ENCODE measurements at regions not wholly inside any gene's neighbourhood (a gene's known extent, or its start where the extent isn't known, plus 50 kb on each side); places are given as distances from the start of the nearest gene placed in this dataset.
"Not testable (repeated sequence)": the region's sequence is repeated elsewhere in the genome, so short reads cannot be mapped to it uniquely, and the experiment has no call there.

DNA sequence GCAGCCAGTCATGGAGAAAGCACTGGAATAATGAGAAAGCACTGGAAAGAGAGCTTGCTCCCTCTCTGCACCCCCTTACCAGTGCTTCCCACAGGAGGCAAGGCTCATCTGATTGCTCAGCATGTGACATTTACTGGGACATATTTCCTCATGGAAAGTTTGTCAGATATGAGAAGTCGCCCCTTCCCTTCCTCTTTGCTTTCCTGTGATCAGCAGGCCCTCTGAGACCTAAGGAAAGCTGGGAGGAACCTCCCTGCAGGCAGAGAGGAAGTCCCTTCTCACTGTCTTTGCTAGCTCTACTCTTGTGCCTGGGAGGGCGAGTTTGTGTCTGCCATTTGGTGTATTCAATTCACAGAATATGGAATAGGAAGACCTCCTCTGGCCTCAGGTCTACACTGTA is 283.8 kb downstream of the ALDH8A1 start:
- CTCF ChIA-PET, result no interaction called here
- DNase-seq, result no peak
- Mint-ChIP-seq H3K27me3 (no peaks in the 10 kb centered on the region), H3K4me1 (ENCODE audit: low read depth) (no peaks in the 10 kb centered on the region), H3K27ac (no peak overlapping the region), H3K9me3 (no peaks in the 10 kb centered on the region), H3K36me3 (no peaks in the 10 kb centered on the region), H3K4me3 (no peak overlapping the region)
- POLR2A ChIA-PET, result no interaction called here
- intact Hi-C loops (cut with micrococcal nuclease), result no loop called here

DNA sequence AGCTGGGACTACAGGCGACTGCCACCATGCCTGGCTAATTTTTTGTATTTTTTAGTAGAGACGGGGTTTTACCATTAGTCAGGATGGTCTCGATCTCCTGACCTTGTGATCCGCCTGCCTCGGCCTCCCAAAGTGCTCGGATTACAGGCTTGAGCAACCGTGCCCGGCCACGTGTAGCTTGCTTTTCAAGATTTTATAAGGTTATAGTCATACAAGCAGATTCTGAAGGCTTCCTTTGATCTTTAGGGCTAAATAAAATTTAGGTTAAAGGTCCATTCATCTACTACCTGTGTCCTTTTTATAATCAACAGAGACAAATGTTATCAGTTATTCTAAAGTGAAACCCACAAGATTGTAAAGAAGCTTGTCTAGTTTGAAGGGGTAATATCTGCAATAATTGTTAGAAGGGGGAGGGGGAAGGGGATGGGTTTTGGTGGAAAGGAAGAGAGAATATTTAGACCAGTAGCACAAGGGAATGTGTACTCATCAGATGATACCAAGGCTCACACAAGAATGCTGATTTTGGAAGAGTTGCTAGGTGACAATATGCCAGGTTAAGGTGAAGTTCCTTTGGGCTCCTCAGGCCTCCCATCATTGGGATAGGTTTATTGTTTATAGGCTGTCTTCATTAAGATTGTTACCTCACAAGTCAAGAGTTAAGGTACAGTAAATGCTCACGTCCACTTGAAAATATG is 284.7 kb downstream of the ALDH8A1 start:
- ChIA-PET POLR2A (no interaction called here), CTCF (interaction anchor here (0.9 kb wide), 1 partner anchor 37 kb away, joined by 3 read pairs; no protein-coding TSS in a partner anchor)
- Mint-ChIP-seq H3K27ac (no peak overlapping the region), H3K4me1 (ENCODE audit: low read depth) (no peaks in the 10 kb centered on the region), H3K4me3 (no peak overlapping the region), H3K27me3 (no peaks in the 10 kb centered on the region), H3K36me3 (no peaks in the 10 kb centered on the region), H3K9me3 (no peaks in the 10 kb centered on the region)
- DNase-seq, result no peak
- intact Hi-C loops (cut with micrococcal nuclease), result no loop called here

DNA sequence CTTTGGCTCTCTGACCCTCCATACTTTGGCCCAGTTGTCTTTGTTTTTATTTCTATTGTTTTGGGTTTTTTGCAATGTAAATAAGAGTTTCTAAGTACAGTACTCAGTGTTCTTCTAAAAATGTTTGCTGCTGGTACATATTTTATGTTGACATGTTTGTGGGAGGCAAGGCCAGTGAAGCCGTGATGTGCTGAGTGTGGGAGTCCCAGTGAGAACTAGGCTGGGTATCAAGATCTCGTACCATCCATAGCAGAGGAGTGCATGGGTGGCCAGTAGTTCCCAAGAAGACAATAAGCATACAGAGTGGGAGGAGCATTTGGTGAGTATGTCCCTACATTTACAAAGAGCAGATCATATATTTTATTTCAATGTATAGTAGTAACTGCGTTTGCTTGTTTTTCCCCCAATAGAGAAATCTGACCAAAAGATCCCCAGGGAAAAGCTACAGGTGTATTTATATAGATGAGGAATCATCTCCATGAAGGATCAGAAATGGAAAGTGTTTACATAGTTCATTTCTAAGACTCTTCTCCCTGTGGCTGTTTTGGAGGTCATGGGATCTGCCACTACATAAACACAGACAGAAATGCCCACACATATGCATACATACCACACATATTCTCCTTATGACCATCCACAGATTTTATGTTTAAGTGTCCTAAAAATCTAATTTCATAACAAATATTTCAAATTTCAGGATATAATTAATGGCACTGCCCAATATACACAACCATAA is 285.9 kb downstream of the ALDH8A1 start:
- POLR2A ChIA-PET, result interaction anchor here (0.5 kb wide), 1 partner anchor 231 kb away, joined by 3 read pairs; no protein-coding TSS in a partner anchor
- no peaks in the 10 kb centered on the region for H3K27me3 Mint-ChIP-seq
- H3K36me3 Mint-ChIP-seq, result no peaks in the 10 kb centered on the region
- intact Hi-C loops (cut with micrococcal nuclease), result no loop called here
- DNase-seq, result no peak
- no peaks in the 10 kb centered on the region for H3K4me1 Mint-ChIP-seq (ENCODE audit: low read depth)
- no peak overlapping the region for H3K27ac Mint-ChIP-seq
- CTCF ChIA-PET, result interaction anchor here (0.9 kb wide), 1 partner anchor 36 kb away, joined by 3 read pairs; no protein-coding TSS in a partner anchor
- H3K9me3 Mint-ChIP-seq, result no peaks in the 10 kb centered on the region
- H3K4me3 Mint-ChIP-seq, result no peak overlapping the region

DNA sequence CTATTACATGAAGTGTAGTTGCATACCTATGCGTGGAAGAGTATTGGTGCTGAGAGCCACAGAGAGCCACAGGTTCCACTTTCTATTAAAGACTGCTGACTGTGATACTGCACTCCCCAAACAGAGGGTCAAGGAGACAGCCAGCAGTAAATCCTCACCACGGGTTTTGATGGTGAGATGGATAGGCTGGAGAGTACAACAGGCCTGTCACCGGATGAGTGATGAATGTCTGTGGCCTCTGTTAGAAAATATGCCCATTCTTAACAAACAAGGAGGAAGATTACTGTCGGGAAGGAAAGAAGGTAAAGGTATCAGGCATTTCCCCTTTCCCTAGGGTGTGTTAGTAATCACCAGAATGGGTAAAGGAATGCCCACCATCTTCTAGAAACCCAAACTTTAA is 286.5 kb downstream of the ALDH8A1 start:
- no peaks in the 10 kb centered on the region for H3K27me3 Mint-ChIP-seq
- ChIA-PET CTCF (interaction anchor here (2.9 kb wide), 1 partner anchor 22 kb away, joined by 13 read pairs; no protein-coding TSS in a partner anchor), POLR2A (interaction anchor here (0.5 kb wide), 1 partner anchor 231 kb away, joined by 3 read pairs; no protein-coding TSS in a partner anchor)
- H3K4me3 Mint-ChIP-seq, result no peak overlapping the region
- no peaks in the 10 kb centered on the region for H3K9me3 Mint-ChIP-seq
- no peaks in the 10 kb centered on the region for H3K4me1 Mint-ChIP-seq (ENCODE audit: low read depth)
- intact Hi-C loops (cut with micrococcal nuclease), result no loop called here
- no peak overlapping the region for H3K27ac Mint-ChIP-seq
- no peak for DNase-seq
- no peaks in the 10 kb centered on the region for H3K36me3 Mint-ChIP-seq

DNA sequence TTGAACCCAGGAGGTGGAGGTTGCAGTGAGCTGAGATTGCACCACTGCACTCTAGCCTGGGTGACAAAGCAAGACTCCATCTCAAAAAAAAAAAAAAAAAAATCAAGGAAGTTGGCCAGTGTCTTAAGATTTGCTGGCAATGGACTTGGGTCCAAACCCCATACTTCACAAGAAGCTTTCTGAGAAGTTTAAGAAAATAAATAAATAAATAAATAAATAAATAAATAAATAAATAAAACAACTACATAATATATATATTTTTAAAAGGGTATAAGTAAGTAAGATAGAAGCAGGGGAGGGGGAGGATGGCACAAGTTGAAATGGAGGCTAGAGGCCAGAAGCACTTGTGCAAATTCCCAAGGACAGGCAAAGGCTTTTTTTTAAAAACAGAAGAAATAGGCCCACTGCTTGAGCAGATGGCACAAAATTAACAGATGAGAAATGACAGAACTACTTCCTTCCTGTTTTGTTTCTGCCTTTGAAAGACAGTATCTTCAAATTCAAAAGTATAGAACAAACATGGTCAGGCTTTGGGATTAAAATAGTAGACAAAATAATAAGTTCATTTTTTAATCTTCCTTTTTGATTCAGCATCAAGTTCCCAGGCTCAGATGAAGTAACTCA is 287.7 kb downstream of the ALDH8A1 start:
- Mint-ChIP-seq H3K4me3 (no peak overlapping the region), H3K27me3 (no peaks in the 10 kb centered on the region), H3K9me3 (no peaks in the 10 kb centered on the region), H3K27ac (no peak overlapping the region), H3K36me3 (no peaks in the 10 kb centered on the region), H3K4me1 (ENCODE audit: low read depth) (no peaks in the 10 kb centered on the region)
- intact Hi-C loops (cut with micrococcal nuclease), result no loop called here
- ChIA-PET POLR2A (no interaction called here), CTCF (interaction anchor here (2.9 kb wide), 1 partner anchor 21 kb away, joined by 13 read pairs; no protein-coding TSS in a partner anchor)
- DNase-seq, result no peak

DNA sequence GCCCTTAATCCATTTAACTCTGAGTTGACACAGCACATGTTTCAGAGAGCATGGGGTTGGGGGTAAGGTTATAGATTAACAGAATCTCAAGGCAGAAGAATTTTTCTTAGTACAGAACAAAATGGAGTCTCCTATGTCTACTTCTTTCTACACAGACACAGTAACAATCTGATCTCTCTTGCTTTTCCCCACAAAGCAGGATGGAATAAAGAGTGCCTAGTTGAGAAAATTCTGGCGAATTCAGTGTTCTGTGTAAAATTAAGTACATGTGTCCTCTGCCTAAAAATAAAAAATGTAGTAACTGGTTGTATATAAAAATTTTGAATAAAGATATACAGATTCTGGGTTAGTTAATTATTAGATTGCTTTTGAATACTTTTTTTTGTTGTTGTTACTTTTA is 290.0 kb downstream of the ALDH8A1 start:
- DNase-seq; H3K4me3 Mint-ChIP-seq; H3K27ac Mint-ChIP-seq; H3K9me3 Mint-ChIP-seq; H3K36me3 Mint-ChIP-seq; H3K4me1 Mint-ChIP-seq (ENCODE audit: low read depth); POLR2A ChIA-PET; H3K27me3 Mint-ChIP-seq; CTCF ChIA-PET; intact Hi-C loops (cut with micrococcal nuclease): not testable (repeated sequence)

DNA sequence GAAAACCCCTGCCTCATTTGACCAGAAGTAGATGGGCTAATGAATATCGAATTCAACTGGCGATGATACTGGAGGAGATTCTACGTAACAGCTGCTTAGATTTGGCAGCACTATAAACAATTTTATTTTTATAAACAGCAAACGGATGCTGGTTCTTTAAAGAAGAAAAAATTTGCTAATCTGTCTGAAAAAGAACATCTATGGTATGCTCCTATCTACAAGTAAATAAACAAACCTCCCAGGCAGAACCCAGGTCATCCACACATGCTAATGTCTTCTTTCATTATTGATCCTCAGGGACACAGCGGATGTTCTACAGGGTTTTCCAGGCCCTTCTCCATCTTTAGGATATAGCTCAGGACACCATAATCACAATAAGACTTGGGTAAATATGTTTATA is 291.3 kb downstream of the ALDH8A1 start:
- CTCF ChIA-PET, result no interaction called here
- no peaks in the 10 kb centered on the region for H3K4me1 Mint-ChIP-seq (ENCODE audit: low read depth)

DNA sequence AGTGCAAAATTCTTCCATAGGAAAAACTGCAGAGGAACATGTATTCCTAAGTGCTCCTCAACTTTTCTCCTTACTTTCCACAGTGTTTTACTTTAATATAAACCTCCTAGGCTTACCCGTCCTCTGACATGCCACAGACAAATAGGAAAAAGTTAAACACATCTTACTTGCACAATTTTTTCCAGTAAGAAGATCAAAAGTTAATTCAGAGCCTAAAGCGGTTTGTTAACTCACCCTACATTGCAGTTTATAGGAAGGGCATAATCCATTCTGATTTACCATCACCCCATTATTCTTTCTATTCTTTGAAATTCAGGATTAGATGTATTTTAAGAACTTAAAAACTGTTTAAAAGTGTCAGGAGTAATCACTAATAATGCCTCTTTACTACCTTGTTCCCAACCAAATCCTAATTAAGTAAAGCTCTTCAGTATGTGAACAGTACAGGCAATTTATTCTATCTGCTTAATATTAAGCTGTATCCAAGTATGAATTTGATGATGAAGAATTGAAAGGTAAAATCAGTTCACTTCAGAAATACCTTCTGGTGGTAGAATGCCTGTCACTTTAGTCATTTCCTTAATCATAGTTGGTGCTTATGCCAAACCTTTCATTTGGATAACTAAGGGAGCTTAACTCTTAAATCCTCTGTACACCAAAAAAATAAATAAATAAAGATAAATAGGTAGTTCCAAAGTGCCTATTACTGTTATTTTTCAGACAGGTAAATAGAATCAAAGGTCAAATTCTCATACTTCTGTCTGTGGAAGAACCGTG is 292.0 kb downstream of the ALDH8A1 start:
- Mint-ChIP-seq H3K36me3 (no peaks in the 10 kb centered on the region), H3K9me3 (no peaks in the 10 kb centered on the region), H3K27me3 (no peaks in the 10 kb centered on the region), H3K27ac (no peak overlapping the region), H3K4me3 (no peak overlapping the region), H3K4me1 (ENCODE audit: low read depth) (no peaks in the 10 kb centered on the region)
- ChIA-PET CTCF (no interaction called here), POLR2A (no interaction called here)
- intact Hi-C loops (cut with micrococcal nuclease), result no loop called here
- no peak for DNase-seq

More for the DNA sequence above, 291.3 kb downstream of the ALDH8A1 start:
- Mint-ChIP-seq H3K27ac (no peak overlapping the region), H3K27me3 (no peaks in the 10 kb centered on the region), H3K36me3 (no peaks in the 10 kb centered on the region), H3K9me3 (no peaks in the 10 kb centered on the region), H3K4me3 (no peak overlapping the region)
- no peak for DNase-seq
- intact Hi-C loops (cut with micrococcal nuclease), result no loop called here
- POLR2A ChIA-PET, result no interaction called here

DNA sequence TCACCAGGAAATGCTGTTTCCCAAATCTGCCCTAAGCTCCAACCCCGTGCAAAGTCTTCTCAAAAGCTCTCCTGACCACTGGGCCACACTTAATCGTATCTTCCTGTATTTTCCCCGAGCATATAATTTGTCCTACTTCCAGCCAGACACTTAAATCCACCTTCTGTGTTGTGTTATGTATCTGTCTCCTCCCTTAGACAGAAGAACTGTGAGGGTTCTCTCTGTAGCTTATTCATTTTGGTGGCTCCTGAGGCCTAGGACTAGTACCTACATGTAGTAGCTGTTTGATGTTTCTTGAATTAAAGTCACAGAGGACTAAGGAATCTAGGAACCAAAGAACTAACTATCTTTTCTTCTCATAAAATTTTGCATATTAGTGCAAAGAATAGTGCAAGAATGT is 292.6 kb downstream of the ALDH8A1 start:
- Mint-ChIP-seq H3K4me3 (no peak overlapping the region), H3K9me3 (no peaks in the 10 kb centered on the region), H3K36me3 (no peaks in the 10 kb centered on the region), H3K27ac (no peak overlapping the region), H3K27me3 (no peaks in the 10 kb centered on the region), H3K4me1 (ENCODE audit: low read depth) (no peaks in the 10 kb centered on the region)
- ChIA-PET CTCF (no interaction called here), POLR2A (no interaction called here)
- no peak for DNase-seq
- intact Hi-C loops (cut with micrococcal nuclease), result no loop called here

DNA sequence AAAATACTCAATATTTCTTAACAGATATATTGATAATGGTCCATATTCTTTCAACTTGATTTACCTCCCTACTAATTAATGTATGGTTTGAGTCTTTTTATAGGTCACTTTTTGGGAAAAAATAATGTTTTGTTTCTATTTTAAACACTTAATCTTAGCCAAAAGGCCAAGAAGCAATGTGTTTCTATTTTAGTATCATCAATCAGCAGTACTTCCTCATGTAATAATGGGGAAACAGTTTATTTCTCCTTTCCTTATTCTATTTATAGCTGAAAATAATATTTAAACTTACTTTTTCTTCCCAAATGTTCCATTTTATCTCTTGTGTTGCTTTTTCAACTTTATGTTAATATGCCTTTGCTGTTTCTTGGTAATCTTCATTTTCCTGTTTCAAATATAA is 295.1 kb downstream of the ALDH8A1 start:
- Mint-ChIP-seq H3K4me3 (no peak overlapping the region), H3K27me3 (peaks cover 3% of the 10 kb centered on the region), H3K27ac (no peak overlapping the region), H3K4me1 (ENCODE audit: low read depth) (no peaks in the 10 kb centered on the region), H3K9me3 (no peaks in the 10 kb centered on the region), H3K36me3 (no peaks in the 10 kb centered on the region)
- intact Hi-C loops (cut with micrococcal nuclease), result no loop called here
- CTCF ChIA-PET, result interaction anchor here (2.2 kb wide), 1 partner anchor 14 kb away, joined by 7 read pairs; no protein-coding TSS in a partner anchor
- POLR2A ChIA-PET, result no interaction called here
- DNase-seq, result no peak

DNA sequence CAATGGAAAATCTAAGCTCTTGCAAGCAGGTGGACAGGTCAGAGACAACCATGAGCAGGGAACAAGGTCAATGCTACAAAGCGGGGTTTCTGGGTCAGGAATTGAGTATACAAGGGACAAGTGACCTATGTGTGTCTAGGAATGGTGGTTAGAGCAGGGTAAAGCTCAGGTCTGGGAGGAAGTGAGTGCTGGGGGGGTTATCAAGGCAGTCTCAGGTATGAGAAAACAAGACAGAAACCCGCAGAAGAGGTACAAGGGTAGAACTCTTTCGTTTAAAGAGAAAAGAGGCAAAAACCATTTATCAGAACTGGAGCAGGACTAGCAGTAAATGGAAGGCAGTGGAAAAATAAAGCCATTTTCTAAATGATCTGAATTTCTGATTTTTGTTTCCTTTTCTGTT is 298.4 kb downstream of the ALDH8A1 start:
- Mint-ChIP-seq H3K27ac (no peak overlapping the region), H3K27me3 (peaks cover 3% of the 10 kb centered on the region), H3K9me3 (no peaks in the 10 kb centered on the region), H3K36me3 (no peaks in the 10 kb centered on the region), H3K4me1 (ENCODE audit: low read depth) (no peaks in the 10 kb centered on the region), H3K4me3 (no peak overlapping the region)
- DNase-seq, result no peak
- intact Hi-C loops (cut with micrococcal nuclease), result no loop called here
- CTCF ChIA-PET, result no interaction called here
- POLR2A ChIA-PET, result no interaction called here

DNA sequence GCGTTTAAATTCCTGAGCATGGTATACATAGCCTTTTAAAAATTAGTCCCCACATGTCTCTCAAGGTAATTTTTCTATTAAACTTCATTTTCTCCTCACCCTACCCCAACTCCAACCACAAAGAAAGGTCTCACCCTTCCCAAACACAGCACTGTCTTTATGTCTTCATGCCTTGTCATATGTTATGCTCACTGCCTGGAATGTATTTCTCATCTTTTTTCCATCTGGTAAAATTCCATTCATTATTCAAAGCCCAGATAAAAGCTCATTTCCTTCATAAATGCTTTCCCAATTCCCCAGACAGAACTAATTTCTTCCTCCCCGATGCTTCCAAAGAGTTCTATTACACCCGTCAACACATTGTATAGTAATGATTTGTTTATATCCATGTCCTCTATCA is 302.0 kb downstream of the ALDH8A1 start:
- no peak overlapping the region for H3K4me3 Mint-ChIP-seq
- POLR2A ChIA-PET, result no interaction called here
- H3K4me1 Mint-ChIP-seq (ENCODE audit: low read depth), result no peaks in the 10 kb centered on the region
- H3K36me3 Mint-ChIP-seq, result no peaks in the 10 kb centered on the region
- DNase-seq, result no peak
- no peak overlapping the region for H3K27ac Mint-ChIP-seq
- intact Hi-C loops (cut with micrococcal nuclease), result no loop called here
- CTCF ChIA-PET, result no interaction called here
- H3K9me3 Mint-ChIP-seq, result no peaks in the 10 kb centered on the region
- peaks cover 3% of the 10 kb centered on the region for H3K27me3 Mint-ChIP-seq
